GM19372 (cell line): ENCODE measurements at regions not wholly inside any gene's neighbourhood (a gene's known extent, or its start where the extent isn't known, plus 50 kb on each side); places are given as distances from the start of the nearest gene placed in this dataset.
"Not testable (repeated sequence)": the region's sequence is repeated elsewhere in the genome, so short reads cannot be mapped to it uniquely, and the experiment has no call there.

ENCODE experiments used
- ATAC-seq: cut with Tn5 transposase; IDR thresholded peaks from one replicate; pipeline ENCODE4 v1.9.1; 2021; ENCODE audit warnings: mild to moderate bottlenecking, low read depth, moderate library complexity; ENCODE audit not compliant: unreplicated experiment

DNA sequence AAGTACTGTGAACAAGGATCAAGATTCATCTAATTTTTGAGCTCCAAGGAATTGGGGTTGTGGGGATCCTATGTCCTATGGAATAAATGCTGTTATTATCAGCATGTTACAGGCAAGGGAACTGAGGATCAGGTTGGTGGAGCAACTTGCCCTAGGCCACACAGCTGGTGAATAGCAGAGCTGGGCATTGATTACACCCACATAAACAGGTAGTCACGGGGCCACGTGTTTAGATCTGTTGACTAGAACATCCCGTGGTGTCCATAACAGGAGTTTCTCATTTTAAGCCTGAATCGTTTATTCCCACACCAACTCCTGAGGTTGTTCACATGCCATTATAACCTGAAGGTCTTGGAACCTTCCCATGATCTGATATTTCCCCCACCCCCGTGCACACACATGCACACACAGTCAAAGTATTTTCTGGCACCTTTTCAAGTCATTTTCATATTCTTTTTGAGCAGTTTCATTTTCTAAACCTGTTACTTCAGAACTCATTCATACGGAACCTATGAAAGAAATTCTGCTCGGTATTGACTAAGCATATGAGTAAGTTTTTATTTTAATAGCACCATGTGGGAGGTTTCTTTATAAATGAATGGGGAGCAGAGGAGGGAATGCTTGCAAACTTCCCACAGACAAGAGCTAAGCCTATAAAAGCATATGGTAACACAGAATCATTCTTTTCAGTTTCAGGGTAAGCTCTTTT lies 338.1 kb downstream of the ANAPC1 start:
- not testable (repeated sequence) for ATAC-seq

DNA sequence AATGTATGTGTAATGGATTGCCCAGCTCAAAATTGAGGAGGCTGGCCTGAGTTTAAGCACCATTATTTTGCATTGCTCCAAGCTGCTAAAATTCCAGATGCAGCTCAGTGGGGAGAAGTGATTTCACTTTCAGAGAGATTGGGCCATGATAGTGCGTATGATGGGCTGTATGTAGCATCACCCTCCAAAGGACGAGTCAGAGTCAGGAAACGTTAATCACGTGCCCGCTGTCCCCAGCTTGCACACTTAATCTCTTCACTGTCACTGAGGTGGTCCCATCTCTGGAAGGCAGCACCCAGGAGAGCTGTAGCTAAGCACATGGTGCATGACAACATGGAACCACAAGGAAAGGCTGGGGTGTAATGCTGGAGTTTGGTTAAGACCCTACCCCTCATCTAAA lies 337.4 kb downstream of the ANAPC1 start:
- not testable (repeated sequence) for ATAC-seq

DNA sequence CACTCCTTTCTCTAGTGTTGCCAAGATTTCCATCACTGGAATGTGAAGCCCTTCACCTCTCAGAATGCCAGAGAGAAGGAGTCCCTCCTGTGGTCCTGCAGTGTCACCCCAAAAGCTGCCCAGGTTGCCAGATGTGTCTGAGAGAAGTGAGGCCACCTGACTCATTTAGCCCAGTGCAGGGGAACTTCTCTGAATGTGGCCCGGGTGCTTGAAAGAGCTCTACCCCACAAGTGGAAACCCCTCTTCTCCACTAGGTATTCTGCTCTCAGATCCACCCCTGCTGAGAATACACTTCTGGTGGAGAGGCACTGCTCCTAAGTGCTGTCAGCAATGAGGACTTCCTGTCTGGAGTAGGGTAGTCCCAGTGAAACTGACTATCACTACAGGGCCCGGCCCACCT lies 334.8 kb downstream of the ANAPC1 start:
- ATAC-seq = not testable (repeated sequence)

DNA sequence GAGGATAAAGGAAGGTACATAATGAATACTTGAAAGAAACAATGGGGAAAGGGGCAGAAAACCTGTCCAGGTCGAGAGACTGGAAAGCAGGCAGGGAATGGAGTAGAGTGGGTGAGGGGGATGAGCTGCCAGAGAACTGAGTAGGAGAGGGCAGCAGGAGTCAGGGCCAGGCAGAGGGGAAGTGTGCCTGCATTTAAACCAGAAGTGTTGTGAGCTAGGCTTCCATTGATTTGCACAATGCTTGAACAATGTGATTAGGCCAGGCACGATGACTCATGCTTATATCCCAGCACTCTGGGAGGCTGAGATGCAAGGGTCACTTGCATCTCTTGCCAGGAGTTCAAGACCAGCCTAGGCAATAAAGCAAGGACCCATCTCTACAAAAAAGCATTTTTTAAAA lies 332.6 kb downstream of the ANAPC1 start:
- ATAC-seq = not testable (repeated sequence)

DNA sequence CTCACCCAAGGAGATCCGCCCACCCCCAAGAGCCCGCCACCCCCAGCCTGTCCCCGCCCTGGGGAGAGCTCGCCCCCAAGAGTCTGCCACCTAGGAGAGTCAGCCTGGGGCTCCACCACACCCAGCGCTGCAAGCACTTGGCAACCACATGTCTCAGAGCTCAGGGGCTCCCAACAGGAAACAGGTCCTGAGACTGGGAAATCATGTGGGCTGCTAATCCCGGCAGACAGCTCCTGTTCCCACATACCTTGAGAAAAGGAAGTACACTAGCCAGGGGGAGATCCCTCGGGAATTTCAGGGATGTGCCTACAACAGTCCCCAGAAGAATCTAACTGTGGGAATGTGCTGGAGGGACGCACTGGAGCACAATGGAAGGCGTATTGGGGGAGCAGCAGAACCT lies 331.4 kb downstream of the ANAPC1 start:
- not testable (repeated sequence) for ATAC-seq

DNA sequence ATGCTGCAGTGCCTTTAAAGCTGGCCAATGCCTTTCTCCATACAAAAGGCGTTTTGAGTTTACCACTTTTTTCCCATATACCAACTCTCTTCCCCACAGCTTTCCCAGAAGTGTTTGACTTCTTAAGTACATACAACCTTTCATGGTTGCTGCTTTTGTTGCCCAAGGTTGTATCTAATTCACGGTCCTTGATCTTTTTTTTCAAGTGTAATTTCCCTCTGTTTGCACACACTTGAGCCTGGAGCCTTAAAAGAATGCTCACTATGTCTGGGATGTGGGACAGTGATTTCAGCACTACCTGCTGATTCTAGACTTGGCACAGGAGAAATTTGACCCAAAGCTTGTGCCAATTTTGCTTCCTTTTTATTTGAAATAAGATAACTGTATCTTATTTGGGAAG lies 324.7 kb downstream of the ANAPC1 start:
- ATAC-seq = not testable (repeated sequence)

DNA sequence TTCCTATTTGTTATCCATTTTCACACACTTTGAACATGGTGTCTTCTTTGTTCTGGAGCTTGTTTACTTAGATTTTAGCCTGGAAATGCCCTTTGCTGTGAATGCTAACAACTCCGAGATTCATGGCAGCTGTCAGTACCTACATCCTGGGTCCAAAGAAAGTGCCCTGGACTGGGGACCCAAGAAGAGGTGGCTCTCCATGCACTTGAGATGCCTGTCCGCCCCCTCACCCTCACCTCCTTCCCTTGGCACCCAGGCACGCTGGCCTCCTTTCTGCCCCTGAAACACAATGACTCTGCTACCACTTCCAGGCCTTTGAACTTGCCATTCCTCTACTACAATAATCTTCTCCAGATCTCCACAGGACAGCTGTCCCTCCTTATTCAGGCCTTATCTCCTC lies 324.2 kb downstream of the ANAPC1 start:
- not testable (repeated sequence) for ATAC-seq

DNA sequence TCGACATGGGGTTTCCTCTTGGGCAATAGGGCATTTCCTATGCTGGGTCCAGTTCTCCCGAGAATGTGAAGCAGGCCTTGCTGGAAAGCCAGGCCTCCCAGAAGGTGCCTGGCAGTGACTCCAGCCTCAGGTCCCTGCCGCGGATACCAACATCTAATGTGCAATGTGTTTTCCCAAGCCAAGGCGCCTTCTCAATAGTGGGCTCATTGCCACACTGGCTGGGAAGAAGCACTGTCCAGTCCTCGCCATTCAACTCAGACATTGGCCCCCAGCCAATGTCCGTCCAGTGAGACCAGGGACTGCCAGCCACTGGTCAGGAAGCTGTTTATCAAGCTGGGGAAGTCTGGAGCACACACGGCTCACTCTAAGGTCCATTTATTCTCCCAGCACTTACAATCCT lies 317.9 kb downstream of the ANAPC1 start:
- not testable (repeated sequence) for ATAC-seq

DNA sequence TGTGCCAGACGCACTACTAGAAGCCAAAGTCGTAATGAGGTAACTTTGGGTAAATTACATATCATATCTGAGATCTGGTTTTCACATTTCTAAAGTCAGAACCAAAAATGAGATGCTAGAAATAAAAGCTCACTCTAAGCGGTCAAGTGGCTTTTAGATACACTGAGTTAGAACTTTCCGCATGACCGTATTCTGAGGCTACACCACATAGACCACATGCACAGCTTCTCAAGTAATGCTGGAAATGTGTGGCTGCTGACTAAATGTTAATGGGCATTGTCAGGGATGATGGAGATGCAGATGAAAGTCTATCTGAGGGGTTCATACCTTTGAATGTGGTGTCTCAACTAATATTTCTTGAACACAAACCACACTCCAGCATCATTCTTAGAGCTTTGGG lies 316.8 kb downstream of the ANAPC1 start:
- ATAC-seq = not testable (repeated sequence)

DNA sequence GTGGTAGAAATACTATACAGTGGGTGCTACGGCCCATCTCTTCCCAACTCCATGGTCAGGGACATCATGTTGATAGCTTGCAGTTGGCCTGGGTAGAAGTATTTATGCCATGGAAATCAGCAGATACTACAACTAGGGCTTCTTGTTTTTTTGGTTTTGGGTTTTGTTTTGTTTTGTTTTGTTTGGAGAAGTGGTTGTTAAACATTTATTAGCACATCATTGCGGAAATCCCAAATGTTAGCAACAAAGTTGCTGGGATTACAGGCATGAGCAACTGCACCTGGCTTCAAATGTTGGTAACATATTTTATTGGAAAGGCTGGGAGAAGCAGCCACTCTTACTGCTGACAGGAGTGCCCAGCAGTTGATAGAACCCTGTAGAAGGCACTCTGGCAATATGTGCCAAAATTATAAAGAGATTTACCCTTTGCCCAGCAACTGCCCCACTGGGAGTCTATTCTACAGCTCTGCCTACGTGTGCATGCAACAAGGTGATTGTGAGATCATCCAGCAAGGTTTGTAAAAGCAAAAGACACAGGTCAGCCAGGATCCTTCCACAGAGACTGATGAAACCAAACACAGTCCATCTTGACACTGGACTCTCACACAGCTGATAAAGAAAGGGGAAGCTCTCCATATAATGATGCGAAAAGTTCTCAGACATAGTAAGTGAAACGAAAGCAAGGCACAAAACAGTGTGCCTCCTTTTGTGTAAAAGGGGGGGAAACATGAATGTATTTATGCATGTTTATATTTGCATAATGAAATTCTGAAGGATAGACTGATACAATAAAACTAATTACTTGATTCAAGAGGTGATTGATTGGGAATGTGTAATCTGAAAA lies 314.4 kb downstream of the ANAPC1 start:
- not testable (repeated sequence) for ATAC-seq

DNA sequence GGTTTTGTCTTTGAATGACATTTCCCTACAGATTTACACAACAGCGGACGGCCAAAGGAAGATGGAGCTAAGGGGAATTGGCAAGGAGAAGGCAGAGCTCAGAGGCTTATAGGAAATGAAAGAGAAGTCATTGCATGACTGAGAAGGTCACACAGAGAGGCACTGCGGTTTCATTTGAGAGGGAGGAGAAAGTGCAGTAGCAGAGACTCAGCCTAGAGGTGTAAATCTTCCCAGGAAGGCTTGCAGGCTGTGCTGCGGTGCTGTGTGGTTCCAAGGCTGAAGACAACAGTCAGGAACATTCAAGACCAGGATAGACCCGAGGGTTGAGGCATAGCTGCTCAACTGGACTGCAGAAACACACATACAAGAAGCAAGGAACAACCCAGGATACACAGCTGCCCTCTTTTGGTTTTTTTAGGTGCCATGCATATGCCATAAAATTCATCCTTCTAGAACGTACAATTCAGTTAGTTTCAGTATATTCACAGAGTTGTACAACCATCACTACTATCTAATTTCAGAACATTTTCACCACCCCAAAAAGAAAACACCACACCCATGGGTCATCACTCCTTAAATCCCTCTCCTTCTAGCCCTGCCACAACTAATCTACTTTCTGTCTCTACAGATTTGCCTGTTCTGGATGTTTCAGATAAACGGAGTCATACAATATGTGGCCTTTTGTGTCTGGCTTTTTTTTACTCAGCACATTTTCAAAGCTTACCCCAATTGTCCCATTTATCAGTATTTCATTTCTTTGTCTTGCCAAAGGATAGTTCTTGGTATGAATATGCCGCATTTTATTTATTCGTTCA lies 313.5 kb downstream of the ANAPC1 start:
- peak; percentile 59 for ATAC-seq

DNA sequence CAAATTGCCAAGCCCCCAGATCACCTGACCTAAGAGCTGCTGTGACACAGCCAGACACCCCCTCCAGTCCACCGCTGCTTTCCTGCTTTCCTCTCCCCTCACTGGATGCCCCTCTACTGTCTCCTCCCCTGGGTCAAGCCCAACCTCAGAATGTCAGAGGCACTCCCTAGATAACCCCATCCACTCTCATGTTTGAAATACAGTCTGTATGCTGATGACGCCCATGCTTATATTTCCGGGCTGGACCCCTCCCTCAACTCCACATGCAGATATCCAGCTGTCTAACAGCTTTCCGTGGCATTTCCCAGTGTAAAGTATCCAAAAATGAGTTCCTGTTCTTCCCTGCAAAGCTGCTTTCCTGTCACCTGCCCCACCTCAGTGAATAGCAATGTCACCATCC lies 309.2 kb downstream of the ANAPC1 start:
- not testable (repeated sequence) for ATAC-seq

DNA sequence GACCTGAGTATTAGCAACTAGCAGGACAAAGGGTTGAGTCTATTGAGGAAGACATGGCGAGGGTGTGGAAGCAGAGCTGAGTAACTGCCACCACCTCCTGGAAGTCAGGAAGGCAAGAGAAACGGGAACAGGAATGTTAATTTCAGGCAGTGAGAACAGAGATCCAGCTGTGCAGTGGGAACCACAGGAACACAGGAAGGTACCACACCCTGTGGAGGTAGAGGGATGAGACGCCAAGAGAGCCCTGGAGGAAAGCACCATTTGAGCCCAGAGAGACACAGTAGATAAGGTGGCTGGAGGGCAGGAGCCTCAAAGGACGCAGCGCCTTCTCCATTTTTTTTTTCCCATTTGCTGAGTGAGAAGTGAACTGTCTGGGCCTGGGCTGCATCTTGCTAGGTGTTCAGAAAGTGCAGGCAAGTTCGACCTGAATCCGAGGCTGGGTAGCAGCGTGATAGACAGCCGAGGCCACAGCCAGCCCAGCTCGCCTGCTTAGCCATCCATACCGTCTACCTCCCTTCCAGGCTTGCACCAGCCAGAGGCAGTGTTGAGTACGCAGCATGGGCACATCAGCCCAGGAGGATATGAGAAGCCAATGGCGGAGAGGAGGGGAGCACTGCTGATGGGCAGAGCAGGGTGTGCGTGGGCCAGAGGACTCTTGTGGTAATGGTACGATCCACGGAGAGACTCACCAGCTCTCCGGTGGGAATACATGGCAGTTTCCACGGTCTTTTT lies 306.7 kb downstream of the ANAPC1 start:
- not testable (repeated sequence) for ATAC-seq

DNA sequence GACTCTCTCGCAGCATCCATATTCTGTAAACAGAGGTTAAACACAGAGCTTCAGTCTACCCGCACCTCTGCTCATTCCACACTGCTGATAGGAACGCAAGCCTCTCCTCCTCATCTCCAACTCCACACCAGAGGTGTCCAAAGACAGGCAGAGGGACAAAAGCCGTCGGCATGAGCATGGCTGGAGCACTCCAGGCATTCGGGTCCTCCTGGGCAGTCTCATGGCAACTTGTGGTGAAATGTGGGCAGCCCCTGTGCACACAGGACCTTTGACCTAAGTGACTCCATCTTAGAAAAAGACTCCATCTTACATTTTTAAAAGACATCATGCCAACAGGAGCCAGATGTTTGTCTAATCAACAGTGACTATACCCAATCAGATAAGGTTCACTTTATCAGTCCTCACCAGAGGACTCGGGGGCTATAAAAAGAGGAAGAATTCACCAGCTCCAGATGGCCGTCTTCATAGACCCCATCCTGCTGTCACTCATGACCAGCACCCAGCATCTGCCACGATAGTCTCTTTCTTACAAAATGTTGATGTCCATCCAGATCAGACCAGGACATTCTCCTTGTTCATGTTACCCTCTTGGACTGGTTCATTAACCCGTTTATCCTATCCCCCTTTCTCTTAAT lies 304.4 kb downstream of the ANAPC1 start:
- not testable (repeated sequence) for ATAC-seq

DNA sequence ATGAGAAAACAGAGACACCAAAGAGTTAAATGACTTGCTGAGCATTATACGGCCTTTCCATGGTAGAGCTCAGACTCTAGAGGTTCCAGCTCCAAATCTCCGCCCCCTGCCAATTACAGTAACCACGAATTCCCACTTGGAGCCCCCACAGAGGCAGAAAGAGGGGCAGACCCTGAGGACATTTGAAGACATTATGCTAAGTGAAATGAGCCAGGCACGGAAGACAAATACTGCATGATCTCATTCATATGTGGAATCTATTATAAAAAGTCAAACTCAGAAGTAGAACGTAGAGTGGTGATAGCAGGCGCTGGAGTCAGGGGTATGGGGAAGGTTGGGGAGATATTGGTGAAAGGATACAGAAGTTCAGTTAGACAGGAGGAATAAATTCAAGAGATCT lies 303.4 kb downstream of the ANAPC1 start:
- ATAC-seq = not testable (repeated sequence)

DNA sequence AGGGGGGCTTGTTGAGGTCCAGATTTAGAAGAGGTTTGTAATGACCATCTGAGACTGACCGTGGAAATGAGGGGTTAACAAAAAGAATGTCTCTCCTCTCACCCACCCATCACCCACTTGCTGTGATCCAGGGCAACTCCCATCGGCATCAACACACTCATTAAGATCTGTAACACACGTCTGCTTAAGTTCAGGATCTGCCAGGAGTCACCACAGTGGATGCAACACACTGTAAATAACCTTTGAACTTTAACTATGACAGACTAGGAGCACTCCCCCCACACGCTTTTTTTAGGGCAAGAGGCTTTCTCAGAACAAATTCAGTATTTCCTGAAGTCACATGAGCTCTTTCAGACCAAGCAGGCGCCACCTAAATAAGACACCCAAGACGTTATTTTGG lies 301.9 kb downstream of the ANAPC1 start:
- ATAC-seq = not testable (repeated sequence)

DNA sequence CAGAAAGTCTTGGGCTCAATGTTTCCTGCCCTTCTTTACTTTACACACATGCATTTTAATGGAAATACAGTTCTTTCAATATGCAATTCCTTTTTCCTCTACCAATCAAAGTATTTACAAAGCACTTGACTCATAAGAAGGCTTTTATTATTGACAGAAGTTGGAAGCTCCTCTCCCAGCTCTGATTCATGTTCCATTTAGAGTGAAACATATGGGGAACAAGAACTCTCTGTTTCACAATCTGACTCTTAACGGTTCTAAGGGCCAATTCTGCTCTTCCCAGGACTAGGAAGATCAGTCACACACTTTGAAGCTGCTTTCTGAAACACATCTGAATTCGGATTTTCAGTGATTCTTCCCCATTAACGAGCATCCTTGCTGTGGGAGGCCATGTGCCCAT lies 300.5 kb downstream of the ANAPC1 start:
- not testable (repeated sequence) for ATAC-seq

DNA sequence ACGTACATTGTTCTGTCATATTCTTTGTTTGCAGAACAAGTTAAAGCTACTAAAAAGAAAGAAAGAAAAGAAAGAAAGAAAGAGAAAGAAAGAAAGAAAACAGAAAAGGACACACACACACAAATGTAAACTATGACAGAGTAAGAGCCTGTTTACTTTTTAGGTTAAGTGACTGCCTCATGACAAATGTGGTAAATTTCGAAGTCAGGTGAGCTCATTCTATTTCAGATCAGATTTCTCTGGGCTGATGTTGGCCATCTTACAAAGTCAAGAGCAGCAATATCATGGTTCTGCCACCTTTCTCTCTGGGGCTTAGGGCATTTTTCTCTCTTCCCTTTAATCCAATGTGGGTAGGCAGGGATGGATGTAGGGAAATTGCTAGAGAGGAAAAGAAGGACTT lies 299.5 kb downstream of the ANAPC1 start:
- ATAC-seq = not testable (repeated sequence)

DNA sequence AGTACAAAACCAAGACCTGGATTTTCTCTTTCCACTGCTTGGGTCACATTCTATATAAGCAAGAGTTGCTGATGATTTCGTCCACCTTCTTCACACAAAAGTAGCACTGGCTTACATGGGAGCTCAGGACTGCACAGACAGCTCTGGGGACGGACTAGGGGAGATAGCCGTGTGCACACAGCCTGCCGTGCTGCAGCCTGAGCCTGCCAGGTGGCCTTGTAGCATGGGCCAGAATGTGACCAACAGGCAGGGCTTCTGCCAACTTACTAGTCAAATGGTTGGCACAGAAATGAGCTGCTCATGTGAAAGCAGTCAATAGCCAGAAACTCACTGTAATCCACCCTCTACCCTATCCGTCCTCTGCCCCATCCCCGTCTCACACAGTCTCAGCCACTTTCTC lies 299.0 kb downstream of the ANAPC1 start:
- ATAC-seq = not testable (repeated sequence)

DNA sequence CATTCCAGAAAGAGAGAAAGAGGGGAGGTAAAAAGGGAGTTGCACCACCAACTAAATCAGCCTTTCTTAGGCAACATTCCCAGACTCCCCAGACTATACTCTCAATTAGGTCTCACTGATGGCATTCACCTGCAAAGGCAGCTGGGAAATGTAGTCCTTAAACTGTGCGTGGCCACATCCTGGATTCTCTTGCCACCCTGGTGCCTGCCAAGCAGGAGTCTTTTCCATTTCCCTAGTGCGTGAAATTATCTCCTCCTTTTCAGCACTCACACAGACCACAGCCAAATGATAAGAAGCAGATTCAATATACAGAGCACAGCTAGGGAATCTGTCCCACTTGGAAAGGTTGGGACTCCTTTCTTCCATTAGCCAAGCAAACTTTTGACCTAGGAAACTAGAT lies 298.0 kb downstream of the ANAPC1 start:
- not testable (repeated sequence) for ATAC-seq
